Hematopoietic multipotent progenitor cell treated with erythropoietin and hydrocortisone succinate and interleukin-3 and kit ligand, for 8 days (in vitro differentiated cells): ENCODE measurements at regions not wholly inside any gene's neighbourhood (a gene's known extent, or its start where the extent isn't known, plus 50 kb on each side); places are given as distances from the start of the nearest gene placed in this dataset.

Experiments
- DNase-seq: peaks from one replicate; pipeline ENCODE4 v3.0.0-alpha.2; 2015

GRCh38 chr5:125720721-125721120 is 702.5 kb upstream of the GRAMD2B start:
- no peak for DNase-seq

GRCh38 chr5:125722550-125722949 is 700.7 kb upstream of the GRAMD2B start:
- DNase-seq = no peak

DNA sequence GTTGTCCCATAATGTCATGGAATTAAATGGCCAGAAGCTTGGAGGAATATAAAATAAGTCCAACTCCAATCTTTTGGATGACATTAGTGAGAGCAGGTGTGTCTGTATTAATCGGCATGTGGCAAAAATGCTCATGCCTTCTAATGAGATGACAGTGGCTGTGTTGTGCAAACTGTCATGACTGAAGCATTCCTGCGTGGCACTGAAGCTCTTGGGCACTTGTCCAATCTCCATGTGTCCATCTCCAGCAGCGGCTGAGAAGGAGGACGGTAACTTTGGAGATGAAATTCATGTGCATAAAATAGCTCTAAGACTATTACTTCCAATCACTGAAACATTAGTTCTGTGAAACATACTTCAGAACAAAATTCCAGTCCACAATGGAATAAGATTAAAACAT is 697.5 kb upstream of the GRAMD2B start:
- DNase-seq = no peak

DNA sequence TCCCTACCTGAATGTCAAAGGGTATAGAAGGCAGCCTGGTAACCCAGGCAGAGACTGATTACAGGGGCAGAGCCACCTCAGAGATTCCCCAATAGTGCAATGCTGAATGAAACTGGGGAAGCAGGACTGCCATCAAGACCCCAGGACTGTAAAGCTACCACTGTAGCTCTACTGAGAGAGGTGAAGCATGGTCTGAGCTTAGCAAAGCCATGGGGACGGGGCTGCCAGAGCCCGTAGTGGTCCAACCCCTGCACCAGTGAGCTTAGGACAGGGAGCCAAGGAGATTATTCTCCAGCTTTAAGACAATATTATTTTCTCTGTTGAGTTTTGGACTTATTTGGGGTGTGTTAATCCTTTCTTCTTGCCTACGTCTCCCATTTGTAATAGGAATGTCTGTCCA is 679.3 kb upstream of the GRAMD2B start:
- no peak for DNase-seq

- DNase-seq = no peak
These were observed 676.3 kb upstream of the GRAMD2B start for GRCh38 chr5:125746917-125747316.

GRCh38 chr5:125750147-125750860 is 672.9 kb upstream of the GRAMD2B start:
- no peak for DNase-seq

DNA sequence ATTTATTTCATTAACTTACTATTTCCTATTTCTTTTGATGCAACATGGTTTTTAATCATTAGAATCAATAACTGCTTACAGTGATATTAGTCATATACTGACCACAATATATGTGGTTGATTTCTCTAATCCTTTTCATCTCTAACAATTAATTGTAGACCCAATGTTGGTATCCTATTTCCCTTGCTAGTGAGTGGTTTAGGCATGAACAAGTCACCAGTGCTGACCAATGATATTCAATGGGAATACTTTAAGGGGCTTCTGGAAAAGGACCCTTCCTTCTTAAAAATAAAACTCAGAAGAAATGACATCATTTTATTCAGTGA is 672.4 kb upstream of the GRAMD2B start:
- DNase-seq = no peak

- DNase-seq = no peak
These were observed 666.8 kb upstream of the GRAMD2B start for GRCh38 chr5:125756456-125756855.

- no peak for DNase-seq
These were observed 656.5 kb upstream of the GRAMD2B start for GRCh38 chr5:125766706-125767105.

DNA sequence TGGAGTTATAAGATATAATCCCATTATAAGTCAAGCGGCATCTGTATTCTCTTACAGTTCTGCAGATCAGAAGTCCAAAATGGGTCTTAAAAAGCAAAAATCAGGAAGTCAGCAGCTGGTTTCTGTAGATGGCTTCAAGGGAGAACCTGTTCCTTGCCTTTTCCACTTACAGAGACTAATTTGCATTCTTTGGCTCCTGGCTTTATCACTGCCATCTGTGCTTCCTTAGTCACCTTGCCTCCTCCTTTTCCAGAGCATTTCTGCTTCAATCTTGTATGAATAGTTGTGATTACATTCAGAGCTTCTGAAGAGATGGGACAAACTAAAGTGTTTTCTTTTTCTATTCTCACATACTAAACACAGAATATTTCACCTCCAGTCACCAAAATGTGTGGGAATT is 647.3 kb upstream of the GRAMD2B start:
- DNase-seq = no peak

DNA sequence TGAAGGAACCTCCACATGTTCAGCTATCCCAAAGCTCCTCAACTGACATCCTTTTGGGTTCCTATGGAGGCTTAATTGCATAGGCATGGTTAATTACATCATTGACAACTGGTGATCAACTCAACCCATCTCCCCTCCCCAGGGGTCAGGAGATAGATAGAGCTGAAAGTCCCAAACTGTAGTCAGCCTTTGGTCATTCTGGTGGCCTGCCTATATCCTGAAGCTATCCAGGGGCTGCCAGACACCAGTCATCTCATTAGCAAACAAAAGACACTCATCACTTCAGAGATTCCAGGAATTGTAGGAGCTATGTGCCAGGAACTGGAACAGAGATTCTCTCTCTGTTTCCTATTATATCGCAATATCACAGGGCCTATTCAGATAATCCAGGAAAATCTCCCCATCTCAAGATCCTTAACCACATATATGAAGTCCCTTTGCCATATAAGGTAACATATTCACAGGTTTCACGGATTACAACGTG is 646.5 kb upstream of the GRAMD2B start:
- DNase-seq = no peak

- no peak for DNase-seq
These were observed 644.4 kb upstream of the GRAMD2B start for GRCh38 chr5:125778791-125779190.

GRCh38 chr5:125785407-125785806 is 637.8 kb upstream of the GRAMD2B start:
- DNase-seq = no peak

- no peak for DNase-seq
These were observed 637.2 kb upstream of the GRAMD2B start for GRCh38 chr5:125786021-125786420.

DNA sequence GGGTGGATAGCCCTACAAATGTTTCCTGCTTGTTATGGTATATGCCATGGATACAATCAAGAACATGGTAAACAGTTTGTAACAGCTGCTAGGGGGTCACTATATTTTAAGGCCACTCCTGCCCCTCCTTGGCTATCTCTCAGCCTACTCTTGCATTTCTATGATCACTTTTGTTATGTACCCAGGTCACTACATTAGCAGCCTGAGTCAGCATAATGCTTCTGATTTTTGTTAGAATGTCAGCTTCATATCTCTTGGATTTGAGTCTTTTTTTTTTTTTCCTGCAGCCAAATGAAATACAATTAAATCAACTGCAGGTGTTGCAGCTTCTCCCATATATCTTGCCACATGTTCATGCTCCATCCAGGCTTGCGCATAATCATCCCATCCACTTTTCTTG is 629.7 kb upstream of the GRAMD2B start:
- no peak for DNase-seq

- DNase-seq = no peak
These were observed 628.3 kb upstream of the GRAMD2B start for GRCh38 chr5:125794922-125795321.

GRCh38 chr5:125798307-125798706 is 624.9 kb upstream of the GRAMD2B start:
- DNase-seq = peak; percentile 10

DNA sequence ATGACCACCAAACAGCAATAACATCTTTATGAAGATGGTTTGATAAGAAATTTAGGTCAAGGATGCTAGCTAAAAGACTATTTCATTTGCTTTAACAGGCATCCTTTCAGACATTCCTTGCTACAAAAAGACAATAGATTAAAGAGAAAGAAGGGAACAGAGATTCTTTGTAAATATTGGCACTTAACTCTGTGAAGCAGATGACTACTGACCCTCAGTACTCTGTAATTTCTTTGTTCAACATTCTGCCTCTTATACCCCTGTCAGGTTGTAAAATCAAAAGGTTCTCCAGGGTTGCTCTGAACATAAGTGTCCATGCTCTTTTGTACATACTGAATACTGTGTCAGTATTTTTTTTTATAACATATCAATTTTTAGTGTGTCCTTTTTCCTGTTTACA is 610.6 kb upstream of the GRAMD2B start:
- DNase-seq = no peak

DNA sequence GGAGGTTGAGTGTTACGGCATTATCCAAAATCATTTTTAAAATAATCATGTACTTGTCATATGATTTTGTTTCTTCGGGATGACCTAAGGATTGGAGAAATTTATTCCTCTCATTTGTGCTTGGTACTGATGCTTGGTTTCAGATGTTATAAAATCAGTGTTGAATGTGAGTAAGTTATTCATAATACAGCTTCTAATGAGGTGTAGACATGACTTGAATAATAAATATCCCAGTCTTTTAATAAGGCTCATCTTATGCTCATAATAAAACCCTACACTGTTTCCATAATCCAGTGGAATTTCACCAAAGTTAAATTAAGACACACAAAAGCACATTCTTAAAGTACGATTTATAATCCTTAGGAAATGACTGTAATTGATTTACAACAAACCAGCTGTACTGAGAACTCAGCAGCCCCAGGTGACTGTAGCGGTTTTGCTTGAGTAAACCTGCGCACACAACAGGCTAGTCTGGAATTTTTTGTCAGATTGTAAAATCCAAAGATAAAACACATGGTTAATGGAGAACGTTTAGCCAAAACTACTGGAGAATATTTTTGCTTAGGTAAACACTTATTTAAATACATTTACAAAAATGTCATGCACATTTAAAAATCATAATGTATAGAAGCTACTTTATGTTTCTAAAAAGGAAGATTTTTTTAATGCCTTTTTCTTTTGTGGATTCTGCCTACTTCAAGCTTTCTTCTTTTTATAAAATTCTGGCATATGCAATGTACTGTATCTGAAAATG is 609.8 kb upstream of the GRAMD2B start:
- no peak for DNase-seq

DNA sequence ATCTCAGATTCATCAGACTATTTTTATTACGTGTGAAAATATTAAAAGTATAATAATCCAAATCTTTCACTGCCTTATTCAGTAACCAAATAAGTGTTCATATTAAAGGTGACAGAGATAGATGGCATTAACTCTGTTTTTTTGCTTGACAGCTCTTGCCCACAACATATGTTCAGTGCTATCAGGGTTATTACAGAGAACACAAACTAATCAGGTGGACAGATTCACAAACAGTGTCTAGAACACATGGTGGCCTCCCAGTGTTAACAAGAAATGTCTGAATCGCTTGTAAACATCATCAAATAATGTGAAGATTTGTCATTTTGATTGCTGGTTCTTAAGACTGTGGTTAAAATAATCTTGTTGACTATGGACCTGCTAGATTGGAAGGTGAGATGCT is 609.1 kb upstream of the GRAMD2B start:
- DNase-seq = no peak

DNA sequence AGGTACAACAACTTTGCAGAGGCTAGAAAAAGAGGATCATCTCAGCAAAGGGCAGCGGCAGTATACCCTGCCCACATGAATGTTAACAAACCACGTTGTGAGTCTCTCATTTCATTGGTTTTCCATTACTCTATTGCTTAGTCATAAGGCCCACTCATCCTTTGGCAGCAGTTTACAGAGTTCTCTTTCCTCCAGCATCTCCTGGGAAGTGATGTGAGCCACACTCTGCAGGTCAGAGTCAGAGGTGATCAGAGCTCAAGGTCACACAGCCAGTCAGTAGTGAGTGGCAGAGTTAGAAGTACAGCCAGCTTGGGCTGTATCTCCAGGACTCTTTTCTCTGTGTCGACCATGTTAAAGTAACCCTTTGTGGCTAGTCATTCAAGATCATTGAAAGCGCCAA is 599.6 kb upstream of the GRAMD2B start:
- DNase-seq = no peak

DNA sequence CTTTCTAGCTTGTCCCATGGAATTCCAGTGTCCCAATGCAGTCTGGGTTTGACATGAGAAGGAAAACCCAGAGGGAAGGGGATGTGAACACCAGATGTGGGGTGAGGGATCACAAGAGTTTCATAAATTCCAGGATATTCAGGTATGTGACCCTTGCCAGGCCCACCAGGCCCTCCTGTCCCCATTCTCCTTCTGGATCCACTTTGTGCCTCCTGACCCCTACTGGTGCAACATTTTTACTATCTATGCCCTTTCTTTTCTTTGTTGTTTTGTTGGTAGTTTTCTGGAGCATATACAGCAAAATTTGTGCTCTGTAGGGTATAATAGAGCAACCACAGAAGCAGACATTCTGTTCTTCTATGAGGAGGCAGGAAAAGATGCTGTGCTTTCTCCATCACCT is 597.0 kb upstream of the GRAMD2B start:
- DNase-seq = no peak

DNA sequence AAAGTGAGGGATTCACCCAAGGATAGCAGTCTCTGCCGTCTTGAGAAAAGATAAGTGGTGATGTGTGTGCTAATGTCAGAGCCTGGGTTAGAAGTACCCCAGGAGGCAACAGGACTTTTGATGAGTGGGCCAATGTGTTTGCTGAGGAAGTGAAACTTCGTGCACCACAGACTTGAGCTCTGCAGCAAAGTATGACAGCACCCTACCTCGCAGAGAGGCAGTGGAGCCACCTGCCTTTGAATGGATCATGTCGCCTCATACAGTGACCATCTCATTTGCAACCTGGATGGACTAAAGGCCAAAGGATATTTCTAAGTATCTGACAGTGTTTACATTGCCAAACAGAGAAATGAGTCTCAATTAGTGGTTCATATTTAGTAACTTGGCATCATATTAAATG is 593.9 kb upstream of the GRAMD2B start:
- no peak for DNase-seq

- no peak for DNase-seq
These were observed 589.8 kb upstream of the GRAMD2B start for GRCh38 chr5:125833398-125833797.
